ENCODE measurements at regions not wholly inside any gene's neighbourhood (a gene's known extent, or its start where the extent isn't known, plus 50 kb on each side); places are given as distances from the start of the nearest gene placed in this dataset.

DNA sequence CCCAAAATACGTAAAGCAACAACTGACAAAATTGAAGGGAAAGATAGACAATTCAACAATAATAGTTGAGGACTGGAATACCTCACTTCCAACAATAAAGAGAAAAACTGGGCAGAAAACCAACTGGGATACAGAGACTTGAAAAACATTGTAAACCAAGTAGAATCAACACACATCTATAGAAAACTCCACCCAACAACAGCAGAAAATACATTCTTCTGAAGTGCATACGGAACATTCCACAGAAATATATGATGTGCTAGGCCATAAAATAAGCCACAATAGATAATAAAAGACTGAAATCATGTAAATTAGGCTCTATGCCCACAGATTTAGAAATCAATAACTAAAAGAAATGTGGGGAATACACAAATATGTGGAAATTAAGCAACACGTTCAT lies 98.4 kb upstream of the THBS1 start:
- DNase-seq (ENCODE audit: low spot score), result no peak

DNA sequence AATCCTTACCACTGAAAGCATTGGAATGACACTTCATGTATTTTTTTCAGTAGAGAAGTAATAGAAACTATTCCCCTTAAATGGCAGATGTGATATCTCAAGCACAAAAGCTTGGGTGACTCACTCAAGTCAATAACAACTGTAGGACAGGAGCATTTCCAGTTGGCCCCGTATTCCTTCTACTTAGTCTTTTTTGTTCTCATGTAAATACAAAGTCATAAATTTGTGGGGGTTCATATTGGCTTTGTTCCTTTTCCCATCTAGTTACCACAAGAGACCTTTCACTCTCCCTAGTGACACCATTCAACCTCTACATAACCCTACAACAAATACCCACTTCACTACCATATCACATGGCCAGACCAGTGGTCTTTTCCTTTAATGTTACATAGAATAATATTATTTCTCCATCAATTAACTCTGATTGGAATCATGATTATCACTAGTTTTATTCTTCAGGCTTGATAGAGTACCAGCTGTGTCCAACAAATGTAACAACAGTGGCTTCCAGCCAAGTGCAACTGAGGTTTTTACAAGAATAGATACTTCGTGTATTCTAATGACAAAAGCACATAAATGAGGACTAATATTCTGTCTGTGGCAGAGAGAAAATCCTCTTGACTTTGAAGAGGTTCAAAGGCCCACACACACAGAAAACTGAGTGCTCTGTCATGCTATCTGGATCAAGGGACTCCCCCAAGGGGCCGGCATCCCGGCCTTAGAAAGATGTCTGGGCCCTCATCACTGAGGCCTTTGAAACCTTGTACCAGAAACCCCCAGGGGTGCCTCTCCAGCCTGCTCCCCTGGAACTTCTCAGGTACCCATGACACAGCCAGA lies 94.0 kb upstream of the THBS1 start:
- no peak for DNase-seq (ENCODE audit: low spot score)

DNA sequence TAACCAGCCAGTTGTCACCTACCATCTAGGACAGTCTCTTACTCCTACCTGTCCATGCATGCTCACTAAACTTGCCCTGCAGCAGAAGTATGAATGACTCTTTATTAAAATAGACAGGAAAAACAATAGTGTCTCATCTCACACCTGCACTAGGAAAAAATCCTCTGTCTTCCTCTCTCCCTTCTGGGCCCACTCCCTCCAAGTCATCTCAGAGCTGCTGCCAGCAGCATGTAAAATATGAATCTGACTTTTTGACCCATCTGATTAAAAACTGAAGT lies 93.5 kb upstream of the THBS1 start:
- no peak for DNase-seq (ENCODE audit: low spot score)

DNA sequence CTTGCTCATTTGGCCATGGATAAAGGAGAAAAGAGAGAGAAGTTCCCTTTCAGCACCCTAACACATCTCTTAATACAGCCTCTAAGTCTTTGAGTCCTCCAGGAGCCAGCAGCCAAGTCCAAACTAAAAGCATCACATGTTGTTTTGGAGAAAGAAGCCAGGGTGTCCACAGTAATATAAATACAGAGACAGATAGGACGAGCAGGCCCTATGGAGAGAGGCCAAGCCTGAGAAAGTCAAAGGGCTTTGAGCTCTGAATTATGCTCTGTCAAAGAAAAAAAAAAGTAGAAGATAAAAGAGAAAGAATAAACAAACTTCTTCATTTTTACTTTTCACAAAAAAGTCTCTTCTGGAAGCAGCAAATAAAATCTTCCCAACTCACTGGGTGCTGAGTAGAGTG lies 92.4 kb upstream of the THBS1 start:
- DNase-seq (ENCODE audit: low spot score), result no peak

DNA sequence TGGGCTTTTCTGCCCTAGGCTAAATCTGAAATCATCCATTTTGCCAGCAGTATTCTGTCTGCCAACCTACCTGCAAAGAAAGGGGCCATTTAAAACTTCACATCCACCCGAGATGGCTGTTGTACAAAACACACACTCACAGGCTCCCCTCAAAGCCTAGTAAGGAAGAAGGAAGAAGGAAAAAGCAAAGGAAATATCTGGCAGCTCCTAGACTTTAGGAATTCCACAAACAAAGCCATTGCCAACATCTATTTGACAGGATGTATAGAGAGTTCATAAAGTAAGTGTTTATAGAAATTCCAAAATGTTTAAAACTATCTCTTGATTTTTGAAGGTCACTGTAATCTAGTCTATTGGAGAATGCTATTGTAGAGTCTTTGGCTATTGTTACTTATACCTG lies 91.9 kb upstream of the THBS1 start:
- no peak for DNase-seq (ENCODE audit: low spot score)

DNA sequence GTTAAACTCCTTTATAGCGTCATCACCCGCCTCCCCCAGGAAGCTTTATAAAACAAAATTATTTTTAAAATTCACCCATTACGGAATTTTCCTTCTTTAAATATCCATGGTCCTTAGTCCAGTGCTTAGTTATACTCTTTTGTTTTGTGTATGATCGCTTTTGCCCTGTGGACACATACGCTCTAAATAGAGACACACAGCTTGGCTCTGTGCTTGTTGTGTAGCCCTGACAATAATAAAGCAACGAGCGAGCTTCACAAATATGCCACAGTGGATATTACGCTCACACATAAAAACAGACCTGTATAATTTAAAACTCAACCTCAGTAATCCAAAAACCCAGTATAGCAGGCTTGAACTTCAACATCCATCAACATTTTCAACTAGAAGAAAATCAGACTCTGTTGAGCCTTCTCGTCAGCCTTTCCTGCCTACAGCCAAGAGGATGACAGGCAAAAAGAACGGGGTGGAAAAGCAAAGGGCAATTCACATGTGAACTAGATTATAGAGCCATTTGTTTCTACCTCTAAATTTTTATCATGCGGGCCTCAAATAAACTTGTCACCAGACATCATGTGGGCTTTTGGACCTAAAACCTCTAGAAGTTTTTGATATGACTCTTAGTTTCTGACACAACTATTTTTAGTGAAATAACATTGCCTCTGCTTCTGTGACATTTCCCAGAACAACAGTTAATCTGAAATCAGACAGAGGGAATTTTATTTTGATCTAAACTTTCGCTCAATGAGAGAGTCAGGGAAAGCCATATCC lies 89.6 kb upstream of the THBS1 start:
- DNase-seq (ENCODE audit: low spot score), result no peak

DNA sequence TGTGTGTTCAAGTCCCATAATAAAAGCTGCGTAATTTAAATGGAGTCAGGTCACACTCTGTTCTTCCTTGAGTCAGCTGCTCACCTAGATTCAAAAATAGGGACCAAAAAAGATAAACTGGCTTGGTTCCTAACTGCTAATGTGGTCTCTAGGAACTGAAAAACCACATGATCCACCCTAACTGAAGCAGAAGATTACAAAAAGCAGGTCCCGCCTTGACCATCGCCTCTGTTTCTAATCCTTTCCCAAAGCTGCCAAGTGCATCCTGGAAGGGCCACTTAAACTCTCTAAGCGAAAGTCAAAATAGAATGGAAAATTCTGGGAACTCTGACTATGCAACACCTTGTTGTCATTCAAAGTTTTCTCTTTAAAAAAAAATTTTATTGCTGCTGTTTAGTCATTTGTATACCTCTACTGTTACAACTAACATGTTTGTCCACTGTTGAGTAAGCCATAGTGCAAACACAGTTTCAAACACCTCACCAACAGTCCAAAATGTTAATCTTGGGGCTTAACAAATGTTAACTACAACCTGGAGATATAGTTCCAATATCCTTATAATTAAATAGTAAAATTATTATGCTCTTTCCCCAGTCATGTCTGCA lies 88.9 kb upstream of the THBS1 start:
- no peak for DNase-seq (ENCODE audit: low spot score)

DNA sequence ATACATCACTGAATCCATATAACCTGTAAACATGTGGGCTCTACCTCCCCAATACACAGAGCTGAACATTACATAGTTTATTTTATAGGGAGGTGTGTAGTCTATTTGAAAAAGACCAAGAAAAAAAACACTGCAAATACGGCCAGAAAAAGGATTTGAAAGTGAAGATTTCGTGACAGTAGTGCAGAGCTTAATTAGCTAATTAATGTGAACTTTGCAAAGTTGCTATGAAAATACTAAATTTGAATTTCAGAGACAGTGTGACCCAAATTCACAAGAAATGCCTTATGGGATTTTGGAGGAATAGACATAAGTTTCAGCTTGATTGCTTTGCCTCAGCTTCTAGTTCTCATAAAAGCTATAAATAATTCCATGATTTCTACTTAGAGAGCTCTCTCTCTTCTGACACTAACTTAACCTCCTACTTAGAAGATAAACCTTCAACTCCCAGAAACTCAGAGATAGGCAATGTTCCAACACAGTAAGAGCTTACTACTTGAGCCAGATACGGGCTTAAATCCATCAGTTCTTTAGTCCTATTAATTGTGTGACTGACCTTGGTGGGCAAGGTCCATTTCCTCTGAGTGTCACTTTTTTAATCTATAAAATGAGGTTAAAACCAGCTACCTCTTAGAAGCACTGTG lies 87.3 kb upstream of the THBS1 start:
- no peak for DNase-seq (ENCODE audit: low spot score)

DNA sequence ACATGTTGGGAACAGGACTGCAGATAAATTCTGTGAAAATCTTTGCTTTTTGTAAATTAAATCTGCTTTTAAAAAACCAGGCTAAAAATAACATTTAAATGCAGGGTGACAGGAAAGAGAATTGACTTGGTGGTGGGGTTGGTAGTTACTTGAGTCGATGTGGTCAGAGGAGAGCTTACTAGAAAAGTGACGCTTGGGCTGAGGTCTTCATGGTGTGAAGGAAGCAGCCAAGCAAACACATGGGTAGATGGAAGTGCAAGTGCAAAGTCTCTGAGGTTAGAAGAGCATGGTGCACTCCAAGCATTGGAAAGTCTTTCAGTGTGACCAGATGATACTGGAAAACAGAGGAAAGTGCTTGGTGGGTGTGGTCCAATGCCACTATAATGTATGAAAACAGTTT lies 86.4 kb upstream of the THBS1 start:
- no peak for DNase-seq (ENCODE audit: low spot score)

DNA sequence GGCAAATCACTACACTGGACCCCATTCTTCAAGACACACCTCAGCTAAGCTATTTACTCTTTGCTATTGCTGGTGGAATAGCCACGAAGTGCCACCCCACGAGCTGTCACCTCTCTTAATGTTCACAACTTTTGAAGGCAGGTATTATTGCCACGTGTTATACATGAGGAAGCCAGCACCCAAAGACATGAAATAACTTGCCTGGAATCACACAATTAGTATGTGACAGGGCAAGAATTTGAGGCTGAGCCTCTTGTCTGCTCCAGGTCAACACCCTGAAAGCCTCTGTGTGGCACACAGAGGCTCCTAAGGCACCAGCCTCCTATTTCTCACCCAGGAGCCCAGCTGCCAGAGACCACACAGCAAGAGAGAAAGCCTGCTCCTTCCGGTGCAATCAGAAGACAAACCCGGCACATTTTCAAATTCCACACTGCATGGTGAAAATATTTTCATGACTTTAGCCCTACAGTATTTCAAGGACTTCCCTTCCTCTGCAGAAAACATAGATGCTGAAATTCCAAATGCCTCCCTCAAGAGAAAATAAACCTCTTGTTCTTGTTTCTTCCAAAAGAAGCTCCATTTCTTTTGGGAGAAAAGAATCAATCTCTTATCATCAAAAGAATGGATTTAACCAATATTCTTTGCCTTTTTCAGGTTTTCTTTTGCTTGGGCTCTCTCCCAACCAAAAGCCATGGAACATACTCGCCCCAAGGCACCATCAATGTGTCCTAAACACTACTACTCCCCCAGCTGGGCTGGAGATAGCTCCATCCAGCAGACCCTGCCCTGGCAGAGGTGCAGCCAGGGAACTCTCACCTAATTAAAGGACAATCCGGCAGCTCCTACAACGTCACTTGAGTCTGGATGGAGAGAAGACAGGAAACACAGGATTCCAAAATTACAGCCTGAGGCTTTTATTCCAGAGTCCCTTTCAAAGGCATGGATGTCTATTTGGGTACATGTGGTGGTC lies 84.7 kb upstream of the THBS1 start:
- no peak for DNase-seq (ENCODE audit: low spot score)

DNA sequence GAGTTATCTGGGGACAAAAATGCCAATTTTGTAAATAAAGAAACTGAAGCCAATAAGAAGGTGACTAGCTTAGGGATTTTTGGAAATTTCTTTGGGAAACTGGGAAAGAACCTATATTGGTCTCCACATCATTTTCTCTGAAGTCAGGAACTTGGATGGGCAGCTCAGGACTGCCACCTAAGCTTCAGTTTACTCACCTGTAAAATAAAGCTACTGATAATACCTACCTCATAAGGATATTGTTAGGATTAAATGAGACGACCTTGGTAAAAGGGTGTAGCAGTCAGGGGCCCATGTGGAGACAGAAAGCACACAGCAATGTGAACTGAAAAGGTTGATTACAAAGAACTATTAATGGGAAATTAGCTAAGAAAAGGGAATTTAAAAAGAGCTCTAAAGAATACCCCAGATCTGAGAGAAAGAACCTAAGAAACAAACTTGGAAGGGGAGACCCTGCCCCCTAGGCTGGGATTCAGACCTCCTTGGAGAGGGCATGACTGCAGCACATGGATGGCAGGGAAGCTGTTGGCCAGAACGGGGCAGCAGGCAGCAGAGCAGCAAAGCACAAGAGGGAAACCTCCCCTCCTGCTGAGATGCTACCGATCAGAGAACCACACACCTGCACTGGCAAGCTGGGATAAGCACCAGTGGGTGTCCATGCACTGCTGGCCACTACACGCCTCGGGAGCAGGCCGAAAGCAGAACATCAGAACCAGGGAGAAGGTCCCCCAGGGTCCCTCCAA lies 83.7 kb upstream of the THBS1 start:
- no peak for DNase-seq (ENCODE audit: low spot score)

DNA sequence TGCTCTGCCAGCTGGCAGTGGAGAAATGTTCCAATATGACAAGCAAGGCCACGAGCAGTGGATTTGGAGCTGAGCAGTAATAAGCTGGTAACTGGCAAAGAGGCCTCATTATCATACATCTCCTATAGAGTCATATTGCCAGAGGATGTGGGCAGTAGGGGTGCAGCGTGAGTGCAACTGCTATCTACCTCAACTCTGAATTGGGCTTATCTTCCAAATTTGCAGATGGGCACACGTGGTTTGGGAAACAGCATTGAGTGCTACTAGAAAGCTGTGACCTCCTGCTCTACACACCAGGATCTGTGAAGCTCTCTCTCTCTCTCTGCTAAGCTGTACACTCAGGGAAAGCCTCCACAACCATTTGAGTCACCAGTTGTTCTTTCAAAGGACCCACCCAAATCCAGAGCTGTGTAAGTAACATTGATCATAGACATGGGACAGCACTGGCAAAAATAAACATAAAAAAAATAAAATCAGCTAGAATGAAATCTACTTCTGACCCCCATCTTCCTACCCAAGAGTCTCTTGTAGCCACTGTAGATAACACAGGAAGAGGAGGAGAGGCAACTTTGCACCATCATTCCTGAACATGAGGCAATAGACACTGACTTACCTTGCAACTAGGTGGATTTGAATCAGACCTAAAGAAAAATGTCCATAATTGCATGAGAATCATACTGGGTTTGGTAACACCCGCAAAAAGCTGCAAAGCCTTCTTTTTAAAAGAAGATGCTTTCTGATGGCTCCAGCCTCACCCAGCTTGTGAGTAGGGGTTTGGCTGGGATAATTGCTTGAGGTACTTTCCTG lies 82.9 kb upstream of the THBS1 start:
- no peak for DNase-seq (ENCODE audit: low spot score)

DNA sequence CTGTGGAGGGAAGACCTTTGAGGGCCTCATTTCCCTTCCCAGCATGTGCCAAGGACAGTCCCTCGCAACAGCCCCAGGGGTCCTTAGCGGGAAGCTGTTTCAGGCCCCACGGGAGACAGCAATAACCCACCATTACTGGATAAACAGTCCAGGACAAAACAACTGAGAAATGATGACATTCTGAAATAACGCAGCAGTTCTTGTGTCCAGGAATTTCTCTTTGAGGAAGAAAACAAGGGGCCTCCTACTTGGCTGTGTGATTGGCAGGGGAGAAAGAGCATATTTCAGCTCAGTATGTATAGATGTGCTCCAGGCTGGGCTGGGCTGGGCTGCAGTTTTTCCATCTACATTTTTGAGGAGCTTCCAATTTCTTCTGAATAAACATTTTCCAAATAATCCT lies 82.2 kb upstream of the THBS1 start:
- DNase-seq (ENCODE audit: low spot score), result no peak

DNA sequence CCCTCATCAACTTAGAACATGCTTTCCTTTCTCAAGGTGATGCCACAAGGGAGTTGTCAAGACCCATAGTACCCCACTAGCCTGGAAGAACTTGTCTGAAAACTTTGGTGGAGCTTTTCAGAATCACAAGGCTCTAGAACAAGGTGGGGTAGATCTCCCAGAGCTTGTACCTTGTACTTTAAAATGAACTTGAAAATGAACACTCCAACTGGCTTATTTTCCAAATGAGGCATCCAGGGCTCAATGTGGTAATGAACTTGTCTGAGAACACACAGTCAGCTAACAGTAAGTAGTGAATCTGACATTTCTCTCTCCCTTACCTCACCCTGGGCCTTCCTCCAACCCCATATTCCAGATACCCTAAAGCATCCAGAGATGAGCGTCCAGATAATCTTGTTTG lies 81.8 kb upstream of the THBS1 start:
- no peak for DNase-seq (ENCODE audit: low spot score)

DNA sequence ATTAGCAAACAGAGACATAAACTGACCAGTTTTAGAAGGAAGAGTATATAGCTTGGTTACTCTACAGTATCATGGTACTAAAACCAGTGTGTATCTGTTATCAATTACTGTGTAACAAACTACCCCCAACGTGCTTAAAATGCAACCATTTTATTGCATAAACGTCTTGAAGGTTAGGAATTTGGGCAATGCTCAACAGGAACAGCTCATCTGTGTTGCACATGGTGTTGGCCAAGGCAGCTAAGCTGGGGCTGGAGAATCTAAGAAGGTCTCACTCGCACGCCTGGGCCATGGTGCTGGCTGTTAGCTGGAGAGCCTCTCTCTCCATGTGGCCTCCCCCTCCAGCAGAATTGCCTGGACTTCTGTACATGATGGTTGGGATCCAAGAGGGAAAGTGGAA lies 81.2 kb upstream of the THBS1 start:
- no peak for DNase-seq (ENCODE audit: low spot score)

DNA sequence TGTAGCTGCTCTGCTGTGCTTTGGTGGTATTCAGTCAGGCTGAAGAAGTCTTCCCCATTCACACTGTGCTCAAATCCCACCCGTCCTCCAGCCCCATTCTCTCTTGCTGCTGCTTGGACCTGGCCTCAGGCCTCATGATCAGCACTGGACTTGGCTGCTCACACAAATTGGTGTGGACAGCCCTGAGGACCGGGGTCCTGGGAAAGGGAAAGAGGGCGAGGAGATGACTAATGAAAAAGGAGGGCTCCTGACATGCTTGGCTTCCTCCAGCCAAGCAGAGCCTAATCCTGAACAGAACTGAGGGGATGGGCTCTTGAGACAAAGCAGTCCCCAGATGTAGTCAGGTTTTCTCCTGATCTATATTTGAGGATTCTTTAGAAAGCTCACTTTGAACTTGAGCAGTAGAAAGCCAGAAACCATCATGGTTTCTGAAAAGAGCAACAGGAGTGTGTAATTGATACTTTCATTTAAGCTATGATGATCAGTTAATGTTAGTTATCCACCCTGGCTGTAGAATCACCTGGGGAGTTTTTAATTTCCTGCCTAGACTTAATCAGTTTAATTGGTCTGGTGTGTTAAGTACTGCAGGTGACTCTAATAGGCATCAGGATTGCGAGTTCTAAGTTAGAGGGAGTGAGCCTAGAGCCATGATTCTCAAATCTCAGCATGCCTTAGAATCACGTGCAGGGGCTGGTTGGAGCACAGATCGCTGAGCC lies 79.4 kb upstream of the THBS1 start:
- no peak for DNase-seq (ENCODE audit: low spot score)

DNA sequence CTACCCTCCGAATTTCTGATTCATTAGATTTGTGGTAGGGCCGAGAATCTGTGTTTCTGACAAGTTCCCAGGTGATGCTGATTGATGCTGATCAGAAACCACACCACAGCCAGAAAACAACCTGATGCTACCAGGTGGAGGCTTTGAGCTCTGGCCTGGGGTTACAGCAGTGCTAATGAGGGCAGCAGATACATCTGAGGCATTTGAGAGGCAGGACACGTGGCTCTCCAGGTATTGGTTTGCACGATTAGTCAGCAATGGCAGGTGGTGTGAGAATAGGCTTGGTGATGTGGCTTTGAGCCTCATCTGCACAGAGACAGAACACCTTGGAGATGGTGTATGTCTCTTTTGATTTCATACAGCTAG lies 78.8 kb upstream of the THBS1 start:
- no peak for DNase-seq (ENCODE audit: low spot score)

DNA sequence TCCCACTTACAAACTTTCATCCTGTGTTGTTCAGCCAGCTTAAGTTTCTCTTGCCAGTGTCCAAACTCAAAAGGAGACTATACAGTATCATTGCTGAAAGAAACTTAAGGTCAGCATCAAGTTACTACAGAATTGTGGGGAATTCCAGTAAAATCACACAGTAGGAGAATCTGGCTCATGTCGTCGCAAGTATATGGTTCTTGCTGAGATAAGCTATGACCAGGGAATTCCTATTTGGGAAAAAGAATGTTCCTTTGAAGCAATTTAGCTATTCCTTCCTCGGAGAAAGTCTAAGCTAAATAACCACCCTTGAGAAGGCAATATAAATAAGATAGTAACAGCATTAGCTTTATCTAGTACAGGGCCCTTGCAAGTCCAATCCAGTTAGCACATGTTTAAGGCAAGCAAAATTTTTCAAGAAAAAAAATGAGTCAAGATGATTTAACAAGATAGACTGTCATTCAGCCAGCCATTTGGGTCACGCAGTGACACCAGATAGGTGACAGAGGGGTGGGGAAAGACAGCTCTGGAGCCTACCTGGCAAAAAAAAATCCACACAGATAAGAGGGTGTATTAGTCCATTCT lies 78.2 kb upstream of the THBS1 start:
- no peak for DNase-seq (ENCODE audit: low spot score)

DNA sequence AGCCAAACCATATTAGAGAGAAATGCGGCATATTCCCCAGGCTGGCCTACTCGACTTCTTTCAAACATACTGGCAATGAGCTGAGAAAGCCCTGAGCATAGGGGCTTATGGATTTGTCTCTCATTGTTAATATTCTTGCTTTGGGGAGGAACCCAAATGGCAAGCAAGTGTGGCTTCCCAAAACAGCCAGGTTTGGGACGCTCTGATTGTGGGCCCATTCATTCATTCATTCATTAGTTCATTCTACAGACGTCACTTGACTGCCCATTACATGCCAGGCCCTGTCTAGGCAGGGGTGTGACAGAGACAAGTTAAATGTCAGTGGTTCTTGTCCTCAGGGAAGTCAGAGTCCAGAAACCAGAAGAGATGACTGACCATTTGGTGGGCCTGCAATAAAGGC lies 77.4 kb upstream of the THBS1 start:
- DNase-seq (ENCODE audit: low spot score), result no peak
